ENCODE measurements at regions not wholly inside any gene's neighbourhood (a gene's known extent, or its start where the extent isn't known, plus 50 kb on each side); places are given as distances from the start of the nearest gene placed in this dataset.

- TF ChIP-seq CTCF (IDR thresholded peaks at IDR 0.05), result no peak
- TF ChIP-seq POLR2A (IDR thresholded peaks at IDR 0.05), result no peak
Observed at GRCh38 chr7:96855691-96856090, 146.0 kb upstream of the SEM1 start.
